Fibroblast of skin of abdomen (primary cell): ENCODE measurements at regions not wholly inside any gene's neighbourhood (a gene's known extent, or its start where the extent isn't known, plus 50 kb on each side); places are given as distances from the start of the nearest gene placed in this dataset.
A peak's percentile ranks its signal among the peaks of the same experiment; 100 is the strongest.
"Not testable (repeated sequence)": the region's sequence is repeated elsewhere in the genome, so short reads cannot be mapped to it uniquely, and the experiment has no call there.

Experiments used
- DNase-seq: peaks from one replicate; pipeline ENCODE4 v3.0.0-alpha.2; 2013

DNA sequence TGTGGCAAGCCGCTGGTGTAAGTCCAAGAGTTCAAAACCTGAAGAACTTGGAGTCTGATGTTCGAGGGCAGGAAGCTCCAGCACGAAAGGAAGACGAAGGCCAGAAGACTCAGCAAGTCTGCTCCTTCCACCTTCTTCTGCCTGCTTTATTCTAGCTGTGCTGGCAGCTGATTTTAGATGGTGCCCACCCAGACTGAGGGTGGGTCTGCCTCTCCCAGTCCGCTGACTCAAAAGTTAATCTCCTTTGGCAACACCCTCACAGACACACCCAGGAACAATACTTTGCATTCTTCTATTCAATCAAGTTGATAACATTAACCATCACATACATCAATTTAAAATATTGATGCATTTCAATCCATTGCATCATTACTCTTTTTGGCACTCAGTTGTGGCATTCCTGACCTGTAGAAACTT, 373.1 kb downstream of the CDH10 start:
- not testable (repeated sequence) for DNase-seq

DNA sequence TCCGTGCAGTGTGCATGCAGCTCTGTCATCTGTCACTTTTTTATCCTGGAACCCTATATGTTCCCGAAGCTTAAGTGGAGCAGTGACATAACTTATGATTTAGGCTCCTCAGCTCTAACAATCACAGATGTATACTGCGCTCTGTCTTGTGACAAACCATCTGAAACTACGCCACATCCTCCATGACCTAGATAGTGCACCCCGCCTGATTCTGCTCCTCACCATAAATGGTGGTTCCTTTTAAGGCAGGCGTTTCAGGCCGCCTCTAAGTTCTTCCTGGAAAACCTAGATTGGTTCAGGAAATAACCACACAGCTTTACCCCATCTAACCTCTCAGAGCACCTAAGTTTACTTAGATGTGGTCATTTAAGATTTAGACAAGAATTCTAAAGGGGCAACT, 372.0 kb downstream of the CDH10 start:
- DNase-seq = no peak

DNA sequence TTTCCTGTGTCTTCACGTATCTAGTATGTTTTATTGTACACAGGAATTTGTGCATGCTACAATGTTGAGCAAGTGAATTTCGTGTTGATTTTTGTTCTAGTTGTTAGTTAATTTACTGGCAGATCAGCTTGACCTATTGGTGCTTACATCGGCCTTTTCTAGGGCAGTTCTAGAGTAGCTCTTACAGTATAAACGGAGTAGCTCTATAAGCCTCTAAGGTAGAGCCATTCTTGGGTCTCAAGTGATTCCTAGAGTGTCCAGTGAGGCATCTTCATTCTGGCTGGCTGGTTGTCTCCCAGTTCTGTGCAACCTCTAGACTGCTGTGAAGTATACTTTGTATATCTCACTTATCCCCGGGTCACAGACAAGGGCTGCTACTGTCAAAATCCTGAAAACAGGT, 364.6 kb downstream of the CDH10 start:
- no peak for DNase-seq

DNA sequence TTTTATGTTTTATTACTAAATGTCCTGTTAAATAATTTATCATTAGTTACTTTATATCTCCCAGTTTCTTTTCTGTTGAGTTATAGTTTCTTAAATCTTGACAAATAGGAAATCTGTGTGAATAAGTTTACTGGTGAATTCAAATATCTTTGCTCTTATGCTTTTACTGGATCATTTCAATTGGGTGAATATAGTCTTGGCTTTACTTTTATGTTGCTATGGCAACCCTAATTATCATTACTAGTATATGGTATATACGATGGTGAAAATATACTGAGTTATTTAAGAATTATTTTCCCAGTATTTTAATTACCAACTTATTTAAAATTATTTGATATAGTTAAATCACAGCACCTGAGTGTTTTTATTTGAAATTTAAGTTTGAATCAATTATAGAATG, 363.0 kb downstream of the CDH10 start:
- no peak for DNase-seq

DNA sequence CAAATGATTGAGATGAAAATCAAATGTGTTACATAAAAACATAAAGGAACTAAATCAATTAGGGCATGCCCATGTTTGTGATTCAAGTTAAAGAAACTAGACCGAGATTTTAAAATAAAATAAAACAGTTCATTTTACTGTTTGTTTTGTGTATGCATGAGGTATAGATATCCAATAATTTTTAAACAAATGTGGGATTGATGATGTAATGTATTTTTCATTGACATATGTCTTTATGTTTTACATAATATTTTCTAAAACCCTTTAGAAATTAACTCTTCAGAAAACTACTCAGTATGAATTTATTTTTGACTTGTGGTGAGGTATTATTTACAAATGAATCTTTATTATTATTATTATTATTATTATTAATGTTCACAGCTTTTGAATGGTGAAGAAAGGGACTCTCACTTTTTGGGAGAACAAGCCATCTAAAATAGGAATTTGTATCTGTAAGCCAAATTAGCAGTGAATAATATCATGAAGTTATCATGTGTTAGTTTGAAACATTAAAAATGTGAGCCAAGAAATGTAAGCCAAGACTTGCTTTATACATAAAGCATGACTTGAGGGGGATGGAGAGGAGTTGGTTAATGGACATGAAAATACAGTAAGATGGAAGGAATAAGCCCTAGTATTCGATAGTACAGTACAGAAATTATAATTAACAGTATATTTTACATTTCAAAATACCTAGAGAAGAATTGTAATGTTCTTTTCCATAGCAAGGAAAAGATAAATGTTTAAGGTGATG, 355.0 kb downstream of the CDH10 start:
- no peak for DNase-seq

DNA sequence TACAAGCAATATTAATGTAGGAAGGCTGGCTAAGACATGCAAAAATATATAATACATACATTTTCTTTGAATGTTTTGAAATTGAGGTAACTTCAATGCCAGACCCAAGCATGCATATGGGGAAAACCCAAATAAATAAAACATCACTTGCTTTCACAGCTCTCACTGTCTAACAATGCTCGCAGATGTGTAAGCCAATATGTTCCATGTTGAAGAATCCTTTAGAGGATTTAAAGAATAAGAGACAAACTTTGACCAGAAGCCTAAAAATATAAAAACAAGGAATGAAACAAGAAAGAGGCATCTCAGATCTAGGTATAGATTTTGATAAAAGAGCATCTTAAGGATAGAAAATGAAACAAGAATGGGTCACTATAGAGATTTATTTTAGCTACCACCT, 354.2 kb downstream of the CDH10 start:
- DNase-seq = no peak

DNA sequence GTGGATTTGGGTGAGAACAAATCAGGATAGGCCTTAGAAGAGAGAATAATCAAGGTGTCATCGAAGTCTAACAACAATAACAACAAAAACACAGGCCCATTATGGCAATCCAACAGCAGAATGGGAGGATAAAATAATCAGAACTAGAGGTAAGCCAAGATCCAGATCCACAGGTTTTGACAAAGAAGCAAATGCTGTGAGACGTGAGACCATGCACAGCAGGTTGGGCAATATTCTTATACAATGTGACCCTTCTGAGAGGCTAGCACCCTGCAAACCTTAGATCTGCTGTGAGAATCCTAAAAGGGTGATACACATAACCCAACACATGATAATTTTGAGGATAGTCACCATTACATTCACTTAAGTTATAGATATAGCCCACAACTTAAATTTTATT, 352.9 kb downstream of the CDH10 start:
- DNase-seq = no peak

DNA sequence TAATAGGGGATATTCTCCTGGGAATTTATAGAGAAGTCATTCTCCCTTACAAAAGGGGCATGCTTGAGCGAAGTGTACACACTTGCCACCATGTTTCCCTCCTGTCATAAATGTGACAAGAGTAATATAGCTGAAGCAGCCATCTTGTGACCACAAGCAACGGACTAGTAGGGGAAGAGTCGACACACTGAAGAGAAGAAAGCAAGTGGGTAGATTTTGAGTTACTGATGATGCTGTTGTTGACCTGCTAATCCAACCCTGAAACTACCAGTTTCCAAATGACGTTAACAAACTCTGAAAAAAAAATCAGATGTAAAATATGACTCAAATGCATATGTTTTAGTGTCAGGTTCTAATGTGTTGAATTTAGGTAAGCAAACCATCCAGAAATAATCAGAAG, 350.4 kb downstream of the CDH10 start:
- no peak for DNase-seq

DNA sequence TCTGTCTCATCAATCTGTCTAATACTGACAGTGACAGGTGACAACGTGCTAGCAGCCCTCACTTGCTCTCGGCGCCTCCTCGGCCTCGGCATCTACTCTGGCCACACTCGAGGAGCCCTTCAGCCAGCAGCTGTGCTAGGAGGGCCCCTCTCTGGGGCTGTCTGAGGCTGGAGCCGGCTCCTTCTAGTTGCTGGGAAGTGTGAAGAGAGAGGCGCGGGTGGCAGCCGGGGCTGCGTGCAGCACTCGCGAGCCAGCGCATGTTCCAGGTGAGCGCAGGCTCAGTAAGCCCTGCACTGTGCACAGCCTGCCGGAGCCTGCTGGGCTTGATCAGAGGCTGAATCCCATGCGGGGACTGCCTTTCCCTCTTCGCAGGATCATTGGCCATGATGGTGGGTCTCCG, 330.7 kb downstream of the CDH10 start:
- no peak for DNase-seq

DNA sequence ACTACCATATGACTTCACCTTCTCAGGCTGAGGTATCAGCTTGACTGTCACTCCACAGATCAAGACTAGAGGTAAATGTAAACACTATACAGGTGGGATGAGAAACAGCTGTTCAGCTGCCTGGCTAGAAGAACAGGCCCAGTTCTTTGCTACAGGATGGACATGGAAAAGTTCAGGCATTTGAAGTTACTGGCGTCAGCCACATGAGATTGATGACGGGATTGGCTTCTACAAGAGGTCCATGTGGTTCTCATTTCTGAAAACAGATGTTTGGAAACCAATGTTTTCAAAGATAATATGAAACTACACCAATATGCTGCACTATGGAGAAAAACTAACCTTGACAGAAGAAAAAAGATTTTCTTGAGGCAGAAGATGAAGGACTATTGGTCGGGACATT, 324.1 kb downstream of the CDH10 start:
- DNase-seq = peak; percentile 1

DNA sequence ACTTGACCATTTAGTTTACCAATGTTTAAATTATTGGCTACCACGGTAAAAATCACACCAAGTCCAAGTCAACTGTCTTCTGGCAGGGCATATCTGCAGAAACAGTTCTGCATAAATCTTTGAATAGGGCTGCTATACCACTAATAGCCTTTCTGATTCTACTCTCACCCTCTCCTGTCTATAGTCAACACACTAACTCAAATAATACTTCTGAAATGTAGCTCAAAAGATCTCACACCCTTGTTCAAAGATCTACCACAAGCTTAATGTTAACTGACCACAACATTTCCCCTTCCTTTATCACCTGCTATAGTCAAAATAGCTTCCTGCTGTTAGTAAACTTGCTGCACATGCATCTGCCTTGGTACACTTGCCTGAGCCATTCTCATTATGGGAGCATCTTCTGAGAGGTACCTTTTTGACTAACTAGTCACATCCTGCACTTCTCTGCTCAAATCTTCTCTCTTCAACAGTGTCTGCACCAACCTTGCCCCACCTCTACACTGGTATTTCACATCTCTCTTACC, 319.4 kb downstream of the CDH10 start:
- DNase-seq = no peak

DNA sequence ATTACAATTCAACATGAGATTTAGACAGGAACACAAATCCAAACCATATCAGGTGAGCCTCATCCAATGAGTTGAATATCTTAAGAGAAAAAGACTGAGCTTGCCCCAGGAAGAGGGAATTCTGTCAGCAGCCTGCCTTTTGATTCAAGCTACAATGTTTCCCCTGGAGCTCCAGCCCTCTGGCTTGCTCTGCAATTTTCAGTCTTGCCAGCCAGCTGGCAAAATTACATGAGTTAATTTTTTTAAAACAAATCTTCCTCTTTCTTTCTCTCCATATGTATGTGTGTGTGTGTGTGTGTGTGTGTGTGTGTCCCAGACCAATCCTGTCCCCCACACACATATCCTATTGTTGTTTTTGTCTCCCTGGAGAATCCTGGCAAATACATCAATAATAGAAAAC, 313.2 kb downstream of the CDH10 start:
- DNase-seq = no peak

DNA sequence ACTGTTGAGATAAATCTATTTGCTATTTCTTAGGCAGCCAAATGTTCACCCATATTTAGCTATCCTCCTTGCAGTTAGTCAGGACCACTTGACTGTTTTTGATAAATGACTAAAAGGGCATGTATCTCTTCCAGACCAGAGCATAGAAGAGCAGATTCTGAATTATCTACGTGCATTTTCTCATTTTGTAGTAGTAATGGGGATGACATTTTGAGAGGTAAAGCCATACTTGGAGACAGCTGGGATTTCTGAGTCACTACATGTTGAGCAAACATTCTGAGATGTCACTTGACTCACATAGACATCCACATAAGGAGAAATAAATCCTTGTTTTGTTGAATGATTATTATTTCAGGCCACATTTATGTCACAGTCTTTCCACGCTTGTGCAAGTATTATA, 297.6 kb downstream of the CDH10 start:
- no peak for DNase-seq

DNA sequence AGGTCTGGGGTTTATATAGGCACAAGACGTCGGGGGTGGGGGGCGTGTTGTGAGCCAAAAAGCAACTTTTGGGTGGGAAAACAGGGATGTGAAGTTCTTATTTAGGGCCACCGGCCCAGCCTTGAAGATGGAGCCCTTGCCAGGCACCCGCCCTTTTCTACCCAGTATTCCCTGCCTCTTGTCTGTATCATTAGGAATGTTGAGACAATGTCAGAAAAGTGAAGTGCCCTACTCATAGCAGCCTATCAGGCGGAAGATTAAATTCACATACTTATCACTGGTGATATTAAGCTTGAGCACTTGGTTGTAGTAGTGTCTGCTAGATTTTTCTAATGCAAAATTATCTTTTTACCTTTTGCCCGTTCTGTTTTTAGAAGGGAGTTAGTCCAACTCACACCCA, 293.5 kb downstream of the CDH10 start:
- no peak for DNase-seq

DNA sequence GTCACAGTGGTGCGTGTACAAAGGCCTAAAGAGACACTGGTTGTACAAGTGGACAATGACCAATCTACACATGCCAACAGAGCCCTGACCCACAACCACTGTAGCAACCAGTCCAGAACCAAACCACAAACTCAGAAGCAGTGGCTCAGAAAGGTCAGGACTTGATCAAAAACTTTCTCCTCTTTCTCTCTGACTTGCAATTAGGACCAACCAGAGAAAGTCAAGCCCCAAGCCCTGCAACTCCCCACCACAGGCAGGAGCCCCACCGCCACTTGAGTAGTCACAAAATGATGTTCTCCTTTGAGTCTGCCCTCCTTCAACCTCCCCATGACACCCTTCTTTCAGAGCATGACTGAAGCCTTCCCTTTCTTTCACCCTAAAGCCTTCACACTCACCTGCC, 291.8 kb downstream of the CDH10 start:
- DNase-seq = no peak

DNA sequence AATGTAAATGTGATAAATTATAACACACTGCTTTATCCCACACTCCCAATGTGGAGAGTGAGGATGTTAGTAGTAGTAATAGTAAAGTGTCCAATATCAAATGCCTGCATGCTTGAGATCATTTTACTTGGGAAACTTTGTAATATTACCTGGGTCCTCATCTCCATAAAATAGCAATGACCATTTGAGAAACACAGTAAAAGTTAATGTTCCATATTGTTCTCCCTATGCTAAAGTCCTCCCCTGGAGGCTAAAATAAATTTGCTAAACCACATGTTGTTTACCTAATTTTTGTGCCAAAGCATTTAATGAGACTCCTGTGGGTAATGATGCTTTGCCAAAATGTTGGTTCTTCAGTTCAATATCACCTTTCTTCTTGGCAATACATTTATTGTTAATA, 291.2 kb downstream of the CDH10 start:
- DNase-seq = no peak

DNA sequence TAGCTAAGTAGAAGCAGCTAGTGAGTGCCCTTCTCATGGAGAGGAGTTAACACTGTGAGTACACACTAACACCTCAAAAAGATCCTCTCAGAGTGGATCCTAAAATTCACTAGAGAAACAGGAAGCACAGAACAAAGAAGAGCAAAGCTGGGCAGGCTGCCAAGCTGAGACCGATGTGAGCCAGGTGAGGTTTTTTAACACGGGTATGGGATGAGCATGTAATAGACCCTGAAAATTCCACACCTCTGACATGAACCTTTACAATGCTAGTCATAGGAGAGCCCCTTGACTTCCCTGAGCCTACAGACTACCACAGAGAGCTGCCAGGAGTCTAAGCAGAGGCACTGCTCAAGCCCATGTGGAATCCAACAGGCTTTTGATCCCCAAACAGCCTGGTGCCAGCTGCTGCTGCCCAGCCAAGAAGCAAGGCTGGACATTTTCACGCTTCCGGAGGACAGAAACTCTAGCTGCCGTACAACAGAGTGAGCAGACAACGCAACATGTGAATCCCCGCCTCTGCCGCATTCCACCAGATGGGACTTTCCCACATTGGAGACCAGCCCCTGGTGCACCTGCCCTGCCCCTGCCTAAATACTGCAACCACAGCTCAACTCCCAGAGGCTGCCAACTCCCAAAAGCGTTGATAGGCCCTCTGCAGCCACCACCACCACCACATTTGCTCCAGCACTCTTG, 280.8 kb downstream of the CDH10 start:
- DNase-seq = no peak

DNA sequence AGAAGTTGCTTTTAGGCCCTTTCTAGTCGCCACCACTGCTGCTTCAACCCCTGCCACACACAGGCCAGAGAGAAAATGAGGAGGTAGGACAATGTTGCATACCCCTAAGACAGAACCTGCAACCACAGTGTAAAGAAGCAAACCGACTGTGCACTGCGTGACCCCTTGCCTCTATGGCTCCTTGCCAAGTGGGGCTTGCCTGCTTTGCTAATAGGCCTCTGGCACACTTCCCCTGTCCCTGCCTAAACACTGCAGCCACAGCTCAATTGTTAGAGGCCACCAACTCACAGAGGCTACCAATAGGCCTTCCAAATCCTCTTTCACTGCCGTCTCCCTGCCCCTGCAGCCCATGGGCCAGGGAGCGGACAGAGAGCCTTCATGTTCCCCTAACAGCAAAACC, 280.1 kb downstream of the CDH10 start:
- DNase-seq = no peak

DNA sequence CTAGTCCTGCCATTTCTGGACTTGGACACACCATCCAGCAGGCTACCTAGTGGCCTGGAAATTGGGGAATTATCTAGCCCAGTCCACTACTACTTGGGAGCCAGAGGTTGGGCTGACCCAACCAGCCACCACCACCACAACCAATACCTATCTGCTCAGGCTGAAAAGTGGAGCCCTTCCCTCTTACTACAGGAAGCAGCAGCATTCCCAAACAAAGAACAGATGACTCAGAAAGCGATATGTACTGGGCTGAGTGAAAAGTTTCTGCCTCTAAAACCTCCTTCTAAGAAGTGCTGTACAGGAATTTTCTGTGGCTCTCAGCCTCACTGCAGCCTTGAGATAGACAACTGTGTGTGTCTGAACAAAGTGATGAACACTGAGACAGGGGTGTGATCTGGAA, 279.4 kb downstream of the CDH10 start:
- DNase-seq = peak; percentile 2

DNA sequence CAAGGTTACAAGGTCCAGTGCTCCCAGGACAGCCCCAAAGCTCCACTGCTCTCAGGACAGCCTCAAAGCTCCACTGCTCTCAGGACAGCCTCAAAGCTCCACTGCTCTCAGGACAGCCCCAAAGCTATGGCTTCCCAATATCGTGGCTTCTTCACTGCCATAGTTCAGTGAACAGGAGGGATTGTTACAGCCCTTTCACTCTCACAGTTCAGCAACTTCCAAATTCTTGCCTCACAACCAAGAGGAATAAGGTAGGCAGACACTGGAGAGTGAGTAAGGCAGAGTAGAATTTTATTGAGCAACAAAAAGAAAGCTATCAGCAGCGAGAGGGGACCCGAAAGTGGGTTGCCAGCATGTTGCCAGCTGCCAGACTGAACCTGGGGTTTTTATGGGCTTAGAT, 277.6 kb downstream of the CDH10 start:
- no peak for DNase-seq

DNA sequence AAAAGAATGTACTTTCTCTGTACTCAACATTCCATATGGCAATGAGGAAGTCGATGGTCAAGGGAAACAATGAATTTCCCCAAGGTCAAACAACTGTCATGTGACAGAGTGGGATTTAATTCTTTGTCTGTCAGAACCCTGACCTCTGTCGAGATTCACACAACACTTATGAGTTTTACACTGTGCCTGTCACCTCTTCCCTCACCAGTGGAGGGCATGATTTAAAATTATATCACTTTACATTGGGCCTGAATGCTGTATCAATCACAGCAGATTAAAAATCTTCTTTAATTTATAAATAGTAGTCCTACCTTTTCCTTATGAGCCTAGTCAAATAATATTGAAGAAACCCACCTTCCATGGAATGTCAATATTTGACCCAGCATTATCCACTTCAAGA, 276.7 kb downstream of the CDH10 start:
- no peak for DNase-seq

DNA sequence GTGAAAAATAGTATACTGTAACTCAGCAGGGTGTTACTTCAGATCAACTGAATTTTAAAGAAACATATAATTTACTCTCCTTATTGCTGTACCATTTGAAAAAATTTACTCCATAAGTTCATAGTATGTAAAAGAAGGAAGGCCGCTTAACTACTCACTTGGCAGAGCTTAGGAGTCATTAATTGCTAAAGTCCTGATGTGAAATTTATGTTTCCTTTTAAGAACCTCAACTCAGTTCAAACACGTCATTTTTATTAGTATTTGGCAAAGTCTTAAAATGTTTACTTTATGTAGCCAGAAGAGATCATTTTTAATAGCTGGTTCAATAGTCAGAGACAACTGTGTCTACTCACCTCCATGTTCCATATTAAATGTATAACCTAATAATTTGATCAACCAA, 268.6 kb downstream of the CDH10 start:
- no peak for DNase-seq

DNA sequence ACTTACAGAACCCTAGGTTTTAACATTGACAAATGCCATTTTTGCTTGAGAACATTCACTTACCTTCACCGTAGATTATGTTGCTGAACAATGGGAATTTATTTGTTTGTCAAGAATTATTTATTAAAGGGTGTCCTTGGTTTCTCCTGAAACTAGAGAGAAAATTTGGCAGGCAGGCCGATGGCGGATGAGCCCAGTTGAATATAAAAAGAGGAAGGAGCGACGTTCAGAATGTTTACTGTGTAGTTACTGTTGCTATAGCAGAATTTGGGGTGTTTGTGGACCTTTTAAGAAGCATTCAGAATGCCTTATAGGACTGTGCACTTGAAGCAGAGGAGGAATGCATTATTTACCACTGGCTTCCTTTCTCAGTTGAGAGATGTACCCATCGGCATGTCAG, 268.2 kb downstream of the CDH10 start:
- DNase-seq = no peak

DNA sequence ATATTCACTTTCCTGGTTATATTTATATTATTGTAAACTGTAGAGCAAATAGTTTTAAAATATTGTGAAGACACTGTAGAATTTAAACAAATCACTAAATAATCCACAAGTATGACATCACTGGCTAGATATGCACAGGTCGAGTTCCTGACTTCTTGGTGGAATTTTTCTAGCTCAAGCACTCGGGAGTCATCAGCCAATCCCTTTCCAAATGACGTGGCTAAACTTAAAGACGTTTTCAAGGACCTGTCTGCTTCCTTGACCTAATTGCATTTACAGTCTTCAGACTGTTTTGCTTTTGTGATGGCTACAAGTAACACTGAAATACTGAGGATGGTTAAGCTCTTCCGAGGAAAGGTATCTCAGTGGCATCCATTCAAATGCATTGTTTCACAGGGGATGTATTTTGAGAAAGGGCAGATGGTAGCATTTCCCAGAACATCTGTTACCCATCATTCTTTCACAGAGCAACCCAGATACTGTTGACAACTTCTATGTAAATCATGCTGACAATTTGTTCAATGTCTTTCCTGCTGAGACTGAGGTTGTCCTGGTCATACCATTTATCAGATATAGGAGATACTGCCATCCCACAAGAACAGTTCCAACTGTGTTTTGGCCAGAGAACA, 262.8 kb downstream of the CDH10 start:
- peak; percentile 17 for DNase-seq
